ENCODE measurements at regions not wholly inside any gene's neighbourhood (a gene's known extent, or its start where the extent isn't known, plus 50 kb on each side); places are given as distances from the start of the nearest gene placed in this dataset.
"Not testable (repeated sequence)": the region's sequence is repeated elsewhere in the genome, so short reads cannot be mapped to it uniquely, and the experiment has no call there.

- Histone ChIP-seq H3K36me3 (ENCODE audit: low read depth) (no peaks in the 10 kb centered on the region), H3K9me3 (ENCODE audit: severe bottlenecking) (no peaks in the 10 kb centered on the region), H3K27ac (ENCODE audit: poor library complexity, severe bottlenecking) (no peak overlapping the region), H3K4me1 (ENCODE audit: insufficient read depth, poor library complexity, severe bottlenecking) (no peaks in the 10 kb centered on the region), H3K27me3 (ENCODE audit: insufficient read depth, poor library complexity, severe bottlenecking) (no peaks in the 10 kb centered on the region), H3K4me3 (ENCODE audit: severe bottlenecking) (no peak overlapping the region)
- no peak for ATAC-seq (ENCODE audit: low read depth)
- DNase-seq (ENCODE audit: low spot score): no peak
- no peak for TF ChIP-seq CTCF (IDR thresholded peaks at IDR 0.05; ENCODE audit: poor library complexity, severe bottlenecking)
These were observed 158.9 kb upstream of the FREM1 start for GRCh38 chr9:15069106-15069505.

- Histone ChIP-seq H3K36me3 (ENCODE audit: low read depth) (no peaks in the 10 kb centered on the region), H3K9me3 (ENCODE audit: severe bottlenecking) (no peaks in the 10 kb centered on the region), H3K27me3 (ENCODE audit: insufficient read depth, poor library complexity, severe bottlenecking) (no peaks in the 10 kb centered on the region), H3K27ac (ENCODE audit: poor library complexity, severe bottlenecking) (no peak overlapping the region), H3K4me3 (ENCODE audit: severe bottlenecking) (no peak overlapping the region), H3K4me1 (ENCODE audit: insufficient read depth, poor library complexity, severe bottlenecking) (no peaks in the 10 kb centered on the region)
- TF ChIP-seq CTCF (IDR thresholded peaks at IDR 0.05; ENCODE audit: poor library complexity, severe bottlenecking): no peak
- DNase-seq (ENCODE audit: low spot score) (no peak), ATAC-seq (ENCODE audit: low read depth) (no peak)
These were observed 158.0 kb upstream of the FREM1 start for GRCh38 chr9:15068261-15068660.

- H3K9me3 ChIP-seq (ENCODE audit: severe bottlenecking): no peaks in the 10 kb centered on the region
- no peak for DNase-seq (ENCODE audit: low spot score)
- no peaks in the 10 kb centered on the region for H3K27me3 ChIP-seq (ENCODE audit: insufficient read depth, poor library complexity, severe bottlenecking)
- H3K27ac ChIP-seq (ENCODE audit: poor library complexity, severe bottlenecking): no peak overlapping the region
- no peaks in the 10 kb centered on the region for H3K36me3 ChIP-seq (ENCODE audit: low read depth)
- no peak overlapping the region for H3K4me3 ChIP-seq (ENCODE audit: severe bottlenecking)
- ATAC-seq (ENCODE audit: low read depth): no peak
- no peak for TF ChIP-seq CTCF (IDR thresholded peaks at IDR 0.05; ENCODE audit: poor library complexity, severe bottlenecking)
- no peaks in the 10 kb centered on the region for H3K4me1 ChIP-seq (ENCODE audit: insufficient read depth, poor library complexity, severe bottlenecking)
These were observed 148.8 kb upstream of the FREM1 start for GRCh38 chr9:15059003-15059402.

GRCh38 chr9:15058236-15058635 is 148.0 kb upstream of the FREM1 start:
- H3K27me3 ChIP-seq (ENCODE audit: insufficient read depth, poor library complexity, severe bottlenecking): no peaks in the 10 kb centered on the region
- H3K4me1 ChIP-seq (ENCODE audit: insufficient read depth, poor library complexity, severe bottlenecking): no peaks in the 10 kb centered on the region
- H3K4me3 ChIP-seq (ENCODE audit: severe bottlenecking): no peak overlapping the region
- TF ChIP-seq CTCF (IDR thresholded peaks at IDR 0.05; ENCODE audit: poor library complexity, severe bottlenecking): no peak
- no peak overlapping the region for H3K27ac ChIP-seq (ENCODE audit: poor library complexity, severe bottlenecking)
- ATAC-seq (ENCODE audit: low read depth): no peak
- no peaks in the 10 kb centered on the region for H3K9me3 ChIP-seq (ENCODE audit: severe bottlenecking)
- no peak for DNase-seq (ENCODE audit: low spot score)
- H3K36me3 ChIP-seq (ENCODE audit: low read depth): no peaks in the 10 kb centered on the region

GRCh38 chr9:15055284-15055683 is 145.1 kb upstream of the FREM1 start:
- not testable (repeated sequence) for H3K4me3 ChIP-seq (ENCODE audit: severe bottlenecking); H3K4me1 ChIP-seq (ENCODE audit: insufficient read depth, poor library complexity, severe bottlenecking); H3K9me3 ChIP-seq (ENCODE audit: severe bottlenecking); H3K27me3 ChIP-seq (ENCODE audit: insufficient read depth, poor library complexity, severe bottlenecking); ATAC-seq (ENCODE audit: low read depth); H3K27ac ChIP-seq (ENCODE audit: poor library complexity, severe bottlenecking); DNase-seq (ENCODE audit: low spot score); H3K36me3 ChIP-seq (ENCODE audit: low read depth)

All from RWPE2 (cell line).